ENCODE measurements at regions not wholly inside any gene's neighbourhood (a gene's known extent, or its start where the extent isn't known, plus 50 kb on each side); places are given as distances from the start of the nearest gene placed in this dataset.

DNA sequence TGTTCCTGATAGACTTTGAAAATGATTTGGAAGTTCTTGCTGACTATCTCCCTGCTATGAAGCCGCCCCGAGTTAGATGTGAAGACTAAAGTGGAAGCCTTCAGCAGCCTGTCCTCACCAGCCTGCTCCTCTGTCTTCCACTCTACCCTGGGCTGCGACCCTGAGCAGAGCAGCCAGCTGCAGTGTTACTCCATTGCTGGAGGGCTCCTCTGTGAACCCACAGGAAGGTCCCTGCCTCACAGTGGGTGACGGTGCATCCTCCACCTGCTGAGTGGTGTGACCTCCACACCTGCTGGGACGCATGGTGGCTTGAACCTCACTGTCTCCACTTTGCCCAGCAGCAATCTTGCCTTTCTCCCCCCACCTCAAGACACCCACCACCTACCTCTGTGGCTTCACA lies 116.4 kb downstream of the IRS2 start:
- Histone ChIP-seq H3K4me1 (no peaks in the 10 kb centered on the region), H3K9me3 (no peaks in the 10 kb centered on the region), H3K36me3 (no peaks in the 10 kb centered on the region), H3K27ac (no peak overlapping the region), H3K27me3 (no peaks in the 10 kb centered on the region), H3K4me3 (no peak overlapping the region)
- no peak for DNase-seq
- TF ChIP-seq, protein P1, sequence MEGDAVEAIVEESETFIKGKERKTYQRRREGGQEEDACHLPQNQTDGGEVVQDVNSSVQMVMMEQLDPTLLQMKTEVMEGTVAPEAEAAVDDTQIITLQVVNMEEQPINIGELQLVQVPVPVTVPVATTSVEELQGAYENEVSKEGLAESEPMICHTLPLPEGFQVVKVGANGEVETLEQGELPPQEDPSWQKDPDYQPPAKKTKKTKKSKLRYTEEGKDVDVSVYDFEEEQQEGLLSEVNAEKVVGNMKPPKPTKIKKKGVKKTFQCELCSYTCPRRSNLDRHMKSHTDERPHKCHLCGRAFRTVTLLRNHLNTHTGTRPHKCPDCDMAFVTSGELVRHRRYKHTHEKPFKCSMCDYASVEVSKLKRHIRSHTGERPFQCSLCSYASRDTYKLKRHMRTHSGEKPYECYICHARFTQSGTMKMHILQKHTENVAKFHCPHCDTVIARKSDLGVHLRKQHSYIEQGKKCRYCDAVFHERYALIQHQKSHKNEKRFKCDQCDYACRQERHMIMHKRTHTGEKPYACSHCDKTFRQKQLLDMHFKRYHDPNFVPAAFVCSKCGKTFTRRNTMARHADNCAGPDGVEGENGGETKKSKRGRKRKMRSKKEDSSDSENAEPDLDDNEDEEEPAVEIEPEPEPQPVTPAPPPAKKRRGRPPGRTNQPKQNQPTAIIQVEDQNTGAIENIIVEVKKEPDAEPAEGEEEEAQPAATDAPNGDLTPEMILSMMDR (IDR thresholded peaks at IDR 0.05): no peak
- intact Hi-C loops (cut with DNase I): no loop called here
- peak; percentile 22 for ATAC-seq

DNA sequence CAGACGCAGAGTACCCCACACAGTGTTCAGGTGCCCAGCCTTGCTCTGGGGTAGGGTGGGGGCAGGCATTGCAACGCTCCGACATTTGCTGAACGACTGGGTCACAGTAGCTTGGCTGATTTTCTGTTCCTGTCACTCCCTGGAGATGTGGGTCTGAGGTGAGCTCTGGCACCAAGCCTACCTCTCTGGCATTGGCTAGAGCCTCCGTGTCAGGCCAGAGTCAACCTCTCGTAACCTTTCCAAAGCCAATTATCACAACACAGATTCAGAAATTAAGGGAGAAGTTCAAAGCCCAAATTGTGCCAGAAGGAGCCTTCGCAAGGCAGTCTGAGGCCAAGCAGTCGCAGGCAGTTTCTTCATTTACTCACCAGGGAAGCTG lies 117.2 kb downstream of the IRS2 start:
- no peaks in the 10 kb centered on the region for H3K27me3 ChIP-seq
- no peak overlapping the region for H3K4me3 ChIP-seq
- H3K36me3 ChIP-seq: no peaks in the 10 kb centered on the region
- TF ChIP-seq, protein P1 (IDR thresholded peaks at IDR 0.05): no peak
- ATAC-seq (no peak), DNase-seq (no peak)
- no peak overlapping the region for H3K27ac ChIP-seq
- intact Hi-C loops (cut with DNase I): no loop called here
- no peaks in the 10 kb centered on the region for H3K9me3 ChIP-seq
- H3K4me1 ChIP-seq: no peaks in the 10 kb centered on the region

DNA sequence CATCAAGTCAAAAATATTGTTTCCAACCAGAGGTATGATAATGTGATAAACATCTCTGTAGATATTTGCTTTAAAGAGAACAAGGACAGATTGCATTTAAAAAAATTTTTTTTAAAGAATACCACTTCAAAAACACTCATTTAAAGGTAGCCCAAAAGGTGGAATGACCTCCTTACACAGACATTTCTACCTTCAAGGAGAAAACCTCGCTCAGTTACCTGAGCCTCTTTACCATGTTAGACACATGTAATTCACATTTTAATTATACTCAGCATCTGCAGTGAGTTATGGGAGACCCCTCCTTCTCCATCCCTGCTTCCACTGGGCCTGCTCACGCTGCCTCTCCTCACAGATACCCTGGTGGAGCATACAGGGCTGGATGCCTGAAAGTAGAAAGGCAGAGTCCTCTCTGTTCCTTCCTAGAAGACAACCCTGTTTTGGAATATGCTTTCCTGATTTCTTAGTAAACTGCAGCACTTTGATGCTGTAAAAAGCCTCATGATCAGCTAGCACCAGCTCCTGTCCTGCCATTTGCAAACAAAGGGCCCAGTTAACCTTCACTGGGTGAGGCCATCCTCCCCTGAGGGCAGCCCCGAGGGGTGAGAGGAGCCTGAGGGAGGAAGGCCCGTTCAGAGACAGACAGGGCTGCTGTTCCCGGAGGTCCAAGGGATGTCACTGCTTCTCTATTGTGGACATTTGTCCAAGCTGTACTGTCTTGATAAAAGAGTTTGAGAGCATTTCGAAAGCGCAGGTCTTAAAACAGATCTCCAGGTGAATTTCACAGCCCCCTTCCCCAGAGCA lies 117.8 kb downstream of the IRS2 start:
- TF ChIP-seq, protein P1 (IDR thresholded peaks at IDR 0.05): no peak
- Histone ChIP-seq H3K4me3 (no peak overlapping the region), H3K36me3 (no peaks in the 10 kb centered on the region), H3K9me3 (no peaks in the 10 kb centered on the region), H3K4me1 (no peaks in the 10 kb centered on the region), H3K27me3 (no peaks in the 10 kb centered on the region), H3K27ac (no peak overlapping the region)
- ATAC-seq (no peak), DNase-seq (no peak)
- intact Hi-C loops (cut with DNase I): no loop called here

DNA sequence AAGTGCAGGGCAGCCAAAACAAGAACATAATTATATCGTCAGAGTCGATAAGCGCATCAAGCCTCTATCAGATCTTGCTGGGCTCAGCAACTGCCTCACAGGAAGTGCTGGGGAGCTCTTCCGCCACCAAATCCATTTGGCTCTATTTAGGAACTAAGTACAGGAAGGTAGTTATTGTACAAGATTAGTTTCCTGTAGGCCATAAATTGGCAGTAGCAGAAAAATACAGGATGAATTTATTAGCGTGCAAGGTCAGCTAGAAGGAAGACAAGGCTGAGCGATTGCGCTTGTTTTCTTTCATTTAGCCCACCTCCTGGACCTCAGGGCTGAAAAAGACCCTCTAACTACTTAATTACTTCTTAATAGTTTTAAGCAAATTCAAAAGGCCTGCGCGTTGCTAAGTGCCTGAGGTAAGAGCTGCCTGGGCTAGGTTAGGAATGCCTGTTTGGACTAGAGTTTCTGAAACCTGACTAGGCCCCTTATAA lies 118.5 kb downstream of the IRS2 start:
- intact Hi-C loops (cut with DNase I): no loop called here
- peak; percentile 38 for ATAC-seq
- H3K27ac ChIP-seq: no peak overlapping the region

DNA sequence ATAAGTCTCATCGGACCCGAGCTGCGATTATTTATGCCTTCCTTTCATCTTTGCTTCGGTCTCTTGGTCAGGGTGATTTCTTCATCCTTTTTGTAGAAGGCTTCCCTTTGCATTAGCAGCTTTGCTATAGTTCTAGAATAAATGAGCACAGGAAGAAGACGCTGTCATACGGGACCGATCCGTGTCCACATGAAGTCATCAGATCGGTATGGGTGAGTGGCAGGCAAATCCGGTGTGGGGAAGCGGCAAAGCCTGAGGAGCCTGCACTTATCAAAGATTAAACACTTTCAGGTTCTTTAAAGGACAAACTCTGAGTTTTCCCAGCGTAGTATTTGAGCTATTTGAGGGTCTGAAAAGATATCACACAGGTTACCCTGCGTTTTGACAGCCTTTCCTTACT lies 119.3 kb downstream of the IRS2 start:
- TF ChIP-seq, protein P1 (IDR thresholded peaks at IDR 0.05): no peak
- Histone ChIP-seq H3K4me1 (no peaks in the 10 kb centered on the region), H3K9me3 (no peaks in the 10 kb centered on the region), H3K36me3 (no peaks in the 10 kb centered on the region), H3K27me3 (no peaks in the 10 kb centered on the region), H3K27ac (no peak overlapping the region), H3K4me3 (no peak overlapping the region)
- intact Hi-C loops (cut with DNase I): no loop called here
- ATAC-seq (peak; percentile 70), DNase-seq (no peak)

More for the DNA sequence above, 118.5 kb downstream of the IRS2 start:
- Histone ChIP-seq H3K9me3 (no peaks in the 10 kb centered on the region), H3K4me3 (no peak overlapping the region), H3K27me3 (no peaks in the 10 kb centered on the region), H3K36me3 (no peaks in the 10 kb centered on the region), H3K4me1 (no peaks in the 10 kb centered on the region)
- DNase-seq: no peak
- TF ChIP-seq, protein P1 (IDR thresholded peaks at IDR 0.05): no peak

All from upper lobe of right lung (tissue), 1 donor.